ENCODE measurements at regions not wholly inside any gene's neighbourhood (a gene's known extent, or its start where the extent isn't known, plus 50 kb on each side); places are given as distances from the start of the nearest gene placed in this dataset.

DNA sequence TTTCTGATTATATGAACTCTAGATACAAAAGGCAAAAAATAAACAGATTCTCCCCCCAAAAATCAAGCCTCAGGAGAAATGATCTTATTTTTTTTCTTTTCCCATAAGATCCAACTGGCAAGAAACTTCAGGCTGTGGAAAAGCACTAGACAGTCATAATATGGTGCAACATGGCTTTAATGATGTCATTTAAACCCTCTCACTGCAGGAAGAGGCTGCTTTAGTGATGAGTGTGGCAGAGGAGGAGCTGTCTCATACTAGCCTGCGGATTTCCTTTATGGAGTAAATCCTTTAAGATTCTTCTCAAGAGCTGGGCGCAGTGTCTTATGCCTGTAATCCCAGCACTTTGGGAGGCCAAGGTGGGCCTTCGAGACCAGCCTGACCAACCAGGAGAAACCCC, 83.3 kb upstream of the CD28 start:
- POLR2A ChIA-PET (ENCODE audit: partially characterized antibody): no interaction called here
- WGBS, 2 experiments (ENCODE audit: extremely low coverage in 1 of 2, insufficient coverage in 1 of 2, insufficient read length in 1 of 2, insufficient replicate concordance in 2 of 2, low coverage in 1 of 2, low lambda C conversion rate in 2 of 2, missing lambda C conversion rate in 1 of 2): 93% methylated on average over 3 of the region's 3 CpGs; no CpG with 5 or more reads in 1 of the 2 experiments
- Histone ChIP-seq H3K23ac (ENCODE audit: insufficient read length) (no peak overlapping the region), H4K91ac (replicated peaks; ENCODE audit: insufficient read length, low read length) (no peak overlapping the region), H3K9me3 (ENCODE audit: insufficient read depth in 2 of 2, low read depth in 1 of 2, low read length in 1 of 2) (no peaks in the 10 kb centered on the region; a peak in 1 of 4 replicates), H4K8ac (ENCODE audit: extremely low read depth, insufficient read depth, low read length) (no peak overlapping the region), H3K23me2 (ENCODE audit: low read depth, low read length) (no peaks in the 10 kb centered on the region), H3K4ac (replicated peaks; ENCODE audit: insufficient read length, low read depth, low read length) (no peak overlapping the region), H4K20me1 (replicated peaks in 1 of 2; ENCODE audit: control insufficient read depth in 1 of 2, insufficient read depth in 2 of 2, low read length in 2 of 2) (no peaks in the 10 kb centered on the region), H3K79me2 (ENCODE audit: control insufficient read depth in 1 of 2, insufficient read depth in 2 of 2, low read length in 2 of 2) (no peaks in the 10 kb centered on the region), H3K14ac (ENCODE audit: insufficient read length) (no peak overlapping the region), H3K79me1 (ENCODE audit: low read depth, low read length) (no peaks in the 10 kb centered on the region), H3K4me3 (ENCODE audit: extremely low read depth in 1 of 4, insufficient read depth in 2 of 4, low read depth in 3 of 4, low read length in 4 of 4) (no peak overlapping the region), H2AFZ (ENCODE audit: low read length) (no peak overlapping the region), H3K56ac (replicated peaks; ENCODE audit: insufficient read length, low read depth, low read length) (no peak overlapping the region), H3K36me3 (ENCODE audit: control insufficient read depth in 2 of 4, insufficient read depth in 4 of 4, low read length in 3 of 4) (no peaks in the 10 kb centered on the region), H3K27me3 (replicated peaks in 1 of 4; ENCODE audit: control insufficient read depth in 3 of 4, extremely low read depth in 1 of 4, insufficient read depth in 3 of 4, low read length in 3 of 4) (no peaks in the 10 kb centered on the region), H2BK20ac (ENCODE audit: low read length) (no peak overlapping the region), H3K18ac (ENCODE audit: extremely low read depth, low read length) (no peak overlapping the region), H3K4me1 (replicated peaks in 1 of 4; ENCODE audit: control insufficient read depth in 3 of 4, insufficient read depth in 4 of 4, low read length in 3 of 4) (no peaks in the 10 kb centered on the region), H3K9ac (replicated peaks in 1 of 4; ENCODE audit: extremely low read depth in 1 of 4, low read depth in 3 of 4, low read length in 3 of 4) (no peak overlapping the region), H2BK12ac (ENCODE audit: low read depth, low read length) (no peak overlapping the region), H3K27ac (ENCODE audit: low read depth, low read length) (no peak overlapping the region), H2BK15ac (ENCODE audit: low read length) (no peak overlapping the region), H2BK120ac (replicated peaks; ENCODE audit: low read depth, low read length) (no peak overlapping the region), H3K4me2 (ENCODE audit: insufficient read depth in 1 of 2, low read depth in 2 of 2, low read length in 2 of 2) (no peak overlapping the region), H2BK5ac (ENCODE audit: low read depth, low read length) (no peak overlapping the region), H2AK5ac (ENCODE audit: low read depth, low read length) (no peak overlapping the region), H4K5ac (ENCODE audit: insufficient read length, low read depth, low read length) (no peak overlapping the region)
- no peak for FAIRE-seq
- TF ChIP-seq YY1 (IDR thresholded peaks at IDR 0.05; ENCODE audit: low read depth, low read length): no peak
- CTCF ChIA-PET (ENCODE audit: partially characterized antibody): interaction anchor here (1.0 to 1.2 kb wide), 3 partner anchors 8 to 11 kb away, joined by 3 to 6 read pairs (median 4); no protein-coding TSS in a partner anchor
- DNase-seq (ENCODE audit: low read depth in 1 of 2, low spot score in 2 of 2): no peak
